Tongue (tissue), 1 donor: ENCODE measurements at regions not wholly inside any gene's neighbourhood (a gene's known extent, or its start where the extent isn't known, plus 50 kb on each side); places are given as distances from the start of the nearest gene placed in this dataset.
"Not testable (repeated sequence)": the region's sequence is repeated elsewhere in the genome, so short reads cannot be mapped to it uniquely, and the experiment has no call there.

Experiments used
- DNase-seq: peaks from one replicate; pipeline ENCODE4 v3.0.0-alpha.2; 2015

DNA sequence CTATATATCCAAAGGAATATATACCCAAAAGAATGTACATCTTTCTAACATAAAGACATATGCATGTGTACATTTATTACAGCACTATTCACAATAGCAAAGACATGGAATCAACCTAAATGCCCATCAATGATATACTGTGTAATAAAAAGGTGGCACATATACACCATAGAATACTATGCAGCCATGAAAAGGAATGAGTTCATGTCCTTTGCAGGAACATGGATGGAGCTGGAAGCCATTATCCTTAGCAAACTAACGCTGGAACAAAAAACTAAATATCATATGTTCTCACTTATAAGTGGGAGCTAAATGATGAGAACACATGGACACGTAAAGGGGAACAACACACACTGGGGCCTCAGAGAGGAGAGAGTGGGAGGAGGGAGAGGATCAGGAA is 365.7 kb upstream of the FTMT start:
- not testable (repeated sequence) for DNase-seq

DNA sequence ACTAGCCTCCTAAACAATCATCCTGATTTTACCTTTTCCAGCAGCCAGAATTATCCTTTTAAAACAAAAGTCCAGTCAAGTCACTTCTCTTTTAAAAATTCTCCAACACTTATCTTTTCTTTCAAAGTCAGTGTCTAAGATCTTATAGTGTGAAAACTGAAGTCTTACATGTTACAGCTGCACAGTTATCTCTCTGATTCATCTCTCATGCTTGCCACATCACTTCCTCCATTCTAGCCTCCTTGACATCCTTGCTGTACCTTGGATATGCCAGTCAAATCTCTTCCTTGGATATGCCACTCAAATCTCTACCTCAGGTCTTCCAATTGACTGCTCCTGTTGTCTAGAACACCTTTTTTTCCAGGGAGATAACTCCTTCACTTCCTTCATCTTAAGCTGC is 361.7 kb upstream of the FTMT start:
- DNase-seq, result no peak

DNA sequence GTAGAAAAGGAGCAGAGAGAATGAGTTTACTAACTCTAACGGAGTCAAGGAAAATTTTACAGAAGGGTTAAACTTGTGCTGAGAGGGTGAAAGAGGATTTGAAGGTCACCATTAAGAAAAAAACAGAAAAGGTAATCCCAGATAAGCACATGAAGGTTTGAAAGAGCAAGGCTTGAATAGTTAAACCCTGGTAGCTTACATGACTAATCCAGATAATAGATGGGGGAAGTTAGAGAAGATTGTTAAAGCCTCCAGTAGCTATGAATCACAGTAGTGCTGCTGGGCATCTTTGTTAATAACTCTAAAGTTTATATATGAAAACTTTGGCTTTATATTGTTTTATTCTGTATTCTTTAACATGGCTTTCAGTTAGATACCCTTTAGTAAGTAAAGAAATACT is 354.5 kb upstream of the FTMT start:
- no peak for DNase-seq

DNA sequence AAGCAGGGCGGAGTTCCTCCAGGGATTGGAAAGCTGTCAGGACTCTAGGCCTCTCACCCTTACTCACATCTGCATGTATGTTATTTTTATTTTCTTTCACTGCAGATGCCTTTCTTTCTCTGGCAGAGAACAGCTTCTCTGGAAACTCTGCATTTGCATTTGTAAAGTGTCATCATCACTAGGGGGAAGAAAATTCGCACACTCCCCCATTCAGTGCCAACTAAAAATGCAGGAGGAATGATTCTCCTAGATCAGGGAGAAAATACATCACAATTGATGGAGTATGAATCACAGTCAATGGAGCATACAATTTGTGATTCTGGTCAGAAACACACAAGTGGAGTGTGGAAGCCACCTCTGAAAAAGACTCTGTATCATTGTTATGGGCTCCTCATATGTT is 351.4 kb upstream of the FTMT start:
- no peak for DNase-seq

DNA sequence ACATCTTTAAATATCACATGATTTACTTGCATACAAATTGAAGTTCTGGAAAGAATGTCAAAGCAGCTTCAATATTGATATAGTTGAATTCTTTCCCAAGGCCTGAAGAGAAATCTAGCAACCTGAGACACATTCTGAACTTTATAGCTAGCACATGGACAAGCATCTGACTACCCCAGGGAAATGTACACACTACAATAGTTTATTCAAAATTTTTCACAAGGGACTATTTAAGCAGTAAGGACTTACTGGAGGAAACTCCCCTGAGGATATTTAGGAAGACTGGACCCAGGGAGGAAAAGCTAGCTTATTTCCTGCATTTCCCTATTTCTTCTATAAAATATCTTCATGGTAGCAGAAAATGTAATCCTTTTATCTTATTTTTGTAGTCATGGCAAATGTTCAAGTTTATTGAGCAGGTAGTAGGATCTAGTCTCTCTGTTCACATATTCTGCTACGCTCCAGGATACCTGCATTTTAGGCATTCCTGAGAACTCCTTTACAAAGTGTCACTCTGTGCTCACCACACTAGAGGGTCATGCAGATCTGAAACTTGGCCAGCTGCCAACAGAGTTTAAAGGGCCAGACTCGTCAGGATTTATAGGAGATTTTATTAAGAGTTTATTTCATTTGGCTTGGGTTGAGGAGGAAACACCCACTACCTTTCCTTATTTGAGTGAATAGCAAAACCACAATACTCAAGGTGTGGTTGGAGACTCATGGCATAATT is 348.4 kb upstream of the FTMT start:
- peak; percentile 67 for DNase-seq

GRCh38 chr5:121516997-121517396 is 334.7 kb upstream of the FTMT start:
- no peak for DNase-seq

DNA sequence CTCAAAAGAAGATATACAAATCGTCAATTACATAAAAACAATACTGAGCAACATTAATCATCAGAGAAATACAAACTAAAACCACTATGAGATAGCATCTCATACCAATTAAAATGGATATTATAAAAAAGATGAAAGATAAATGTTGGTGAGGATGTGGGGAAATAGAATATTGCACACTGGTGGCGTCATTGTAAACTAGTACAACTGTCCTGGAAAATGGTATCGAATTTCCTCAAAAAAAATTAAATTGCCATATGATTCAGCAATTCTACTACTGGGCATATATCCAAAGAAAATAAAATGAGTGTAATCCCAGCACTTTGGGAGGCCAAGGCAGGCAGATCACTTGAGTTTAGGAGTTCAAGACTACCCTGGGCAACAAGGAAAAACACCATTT is 326.0 kb upstream of the FTMT start:
- no peak for DNase-seq

DNA sequence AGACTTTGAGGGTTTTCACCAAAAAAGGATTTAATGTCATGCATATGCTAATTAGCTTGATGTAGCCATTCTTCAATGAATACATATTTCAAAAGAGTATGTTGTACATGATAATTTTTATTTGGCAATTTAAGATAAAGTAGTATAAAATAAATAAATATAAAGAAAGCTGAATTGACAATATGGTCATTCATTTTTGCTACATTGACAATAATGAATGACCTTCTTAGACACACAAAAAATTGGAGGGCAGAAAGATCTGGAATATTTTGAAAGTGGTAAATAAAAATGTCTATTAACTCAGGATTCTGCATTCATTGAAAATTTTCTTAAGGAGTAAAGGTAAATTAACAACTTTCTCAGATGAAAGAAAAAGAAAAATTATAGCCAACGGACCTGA is 324.8 kb upstream of the FTMT start:
- DNase-seq, result no peak

- no peak for DNase-seq
Observed at GRCh38 chr5:121533814-121534213, 317.9 kb upstream of the FTMT start.

- no peak for DNase-seq
Observed at GRCh38 chr5:121550989-121551388, 300.7 kb upstream of the FTMT start.

GRCh38 chr5:121559832-121560231 is 291.9 kb upstream of the FTMT start:
- DNase-seq, result no peak

DNA sequence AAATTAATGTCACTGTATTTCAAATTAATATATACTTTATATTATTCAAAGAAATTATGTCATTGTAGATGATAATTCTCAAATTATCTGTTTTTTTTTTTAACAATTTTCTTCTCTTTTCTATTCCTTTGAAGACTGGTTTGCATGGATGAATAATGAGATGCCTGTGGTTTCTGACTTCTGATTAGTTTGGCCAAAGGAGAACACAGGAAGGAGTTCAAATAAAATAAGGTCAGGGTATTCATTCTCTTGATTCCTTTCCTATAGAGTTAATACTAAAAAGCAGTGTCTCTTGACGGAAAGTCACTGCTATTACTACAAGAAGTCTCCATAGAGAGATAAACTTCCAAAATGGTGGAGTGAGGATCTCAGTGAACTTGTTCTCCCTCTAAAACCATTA is 279.6 kb upstream of the FTMT start:
- DNase-seq, result no peak

- DNase-seq, result peak; percentile 11
Observed at GRCh38 chr5:121573721-121574382, 277.8 kb upstream of the FTMT start.

DNA sequence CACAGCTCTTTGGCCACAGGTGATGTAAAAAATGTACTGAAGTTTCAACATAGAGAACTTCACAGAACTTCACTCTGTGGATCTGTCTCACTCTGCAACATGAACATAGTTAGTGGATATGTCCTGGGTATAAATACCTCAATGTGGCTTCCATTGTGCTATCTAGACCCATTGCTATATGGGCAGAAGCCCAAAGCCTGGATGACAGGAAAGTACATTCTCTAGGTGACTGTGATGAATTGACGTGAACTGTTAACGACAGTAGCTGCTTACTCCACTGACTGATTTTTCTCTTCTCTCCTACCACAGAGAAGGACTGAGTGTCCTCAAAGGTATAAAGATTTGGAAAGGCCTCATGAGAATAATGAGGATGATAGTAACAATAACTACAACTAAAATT is 270.1 kb upstream of the FTMT start:
- DNase-seq, result no peak

- no peak for DNase-seq
Observed at GRCh38 chr5:121596882-121597281, 254.8 kb upstream of the FTMT start.

GRCh38 chr5:121608826-121609225 is 242.9 kb upstream of the FTMT start:
- no peak for DNase-seq

DNA sequence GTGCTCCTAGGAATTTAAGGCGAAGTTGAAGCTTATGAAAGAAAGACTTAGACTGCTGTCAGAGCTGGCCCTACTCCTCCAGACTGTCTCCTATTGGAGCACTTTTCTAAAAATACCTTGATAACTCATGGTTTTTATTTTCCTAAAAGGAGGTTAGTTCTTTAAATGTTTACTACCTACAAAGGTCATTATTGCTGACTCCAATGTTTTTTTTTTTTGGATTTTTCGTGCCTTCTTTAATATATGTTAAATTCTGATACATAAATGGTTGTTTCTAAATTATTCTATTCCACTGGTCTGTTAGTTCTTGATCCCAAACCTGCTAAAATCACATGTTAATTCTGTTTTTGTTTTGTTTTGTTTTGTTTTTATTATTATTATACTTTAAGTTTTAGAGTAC is 227.6 kb upstream of the FTMT start:
- no peak for DNase-seq

DNA sequence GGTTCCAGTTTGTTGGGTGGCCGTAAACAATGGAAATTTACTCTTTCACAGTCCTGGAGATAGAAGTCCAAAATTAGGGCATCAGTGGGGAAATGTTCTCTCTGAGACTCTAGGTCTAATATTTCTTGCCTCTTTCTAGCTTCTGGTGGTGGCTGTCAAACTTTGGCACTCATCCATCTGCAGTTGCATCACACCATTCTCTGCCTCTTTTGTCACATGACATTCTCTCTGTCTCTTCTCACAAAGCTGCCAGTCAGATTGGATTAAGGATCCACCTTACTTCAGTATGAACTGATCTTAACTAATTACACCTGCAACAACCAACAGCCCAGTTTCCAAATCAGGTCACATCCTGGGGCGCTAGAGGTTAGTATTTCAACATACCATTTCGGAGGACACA is 222.9 kb upstream of the FTMT start:
- no peak for DNase-seq

- DNase-seq, result peak; percentile 32
Observed at GRCh38 chr5:121630402-121630801, 221.3 kb upstream of the FTMT start.

- DNase-seq, result no peak
Observed at GRCh38 chr5:121634946-121635345, 216.7 kb upstream of the FTMT start.

- no peak for DNase-seq
Observed at GRCh38 chr5:121638126-121638525, 213.6 kb upstream of the FTMT start.

GRCh38 chr5:121640298-121640697 is 211.4 kb upstream of the FTMT start:
- DNase-seq, result no peak

DNA sequence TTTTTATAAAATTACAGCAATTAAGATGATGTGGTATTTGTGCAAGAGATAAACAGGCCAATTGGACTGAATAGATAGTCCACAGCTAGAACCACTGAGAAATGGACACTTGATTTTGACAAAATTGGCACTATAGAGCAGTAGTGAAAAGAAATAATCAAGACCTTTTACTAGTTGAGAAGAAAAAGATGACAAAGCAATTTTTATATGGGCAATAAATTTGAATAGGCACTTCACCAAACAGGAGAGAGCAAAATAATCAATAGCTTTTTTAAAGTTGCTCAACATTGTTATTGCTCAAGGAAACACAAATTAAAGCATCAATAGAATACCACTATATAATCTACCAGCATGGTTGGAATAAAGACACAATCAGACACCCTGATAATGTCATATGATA is 193.5 kb upstream of the FTMT start:
- DNase-seq, result no peak

- no peak for DNase-seq
Observed at GRCh38 chr5:121660142-121660541, 191.5 kb upstream of the FTMT start.
